ENCODE measurements at regions not wholly inside any gene's neighbourhood (a gene's known extent, or its start where the extent isn't known, plus 50 kb on each side); places are given as distances from the start of the nearest gene placed in this dataset.

DNA sequence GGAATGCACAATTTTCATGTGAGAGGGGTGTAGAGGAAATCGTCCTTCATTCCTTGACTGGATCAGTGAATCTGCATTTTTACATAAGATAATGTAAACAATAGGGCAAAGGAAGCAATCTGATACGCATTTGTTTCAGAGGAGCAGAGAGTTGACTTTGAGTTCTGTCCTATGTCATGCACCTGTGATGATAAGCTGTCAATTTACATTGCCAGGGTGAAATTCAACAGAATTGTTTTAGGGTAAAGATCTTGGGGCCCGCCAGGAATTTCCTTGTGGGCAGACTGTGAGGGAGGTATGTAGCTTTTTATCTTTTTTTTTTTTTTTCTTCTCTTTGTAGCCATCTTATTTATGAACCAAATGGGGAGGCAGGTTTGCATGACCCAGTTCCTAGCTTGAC lies 58.3 kb upstream of the LARP1 start:
- no peaks in the 10 kb centered on the region for H3K27me3 ChIP-seq (ENCODE audit: control insufficient read depth, insufficient read depth, low read length)
- H3K36me3 ChIP-seq (ENCODE audit: control insufficient read depth, insufficient read depth, low read length): no peaks in the 10 kb centered on the region
- H3K9me3 ChIP-seq (ENCODE audit: control insufficient read depth, insufficient read depth, low read depth, low read length): no peaks in the 10 kb centered on the region
- POLR2A ChIA-PET: interaction anchor here (0.5 kb wide), 1 partner anchor 14 kb away, joined by 15 read pairs; no protein-coding TSS in a partner anchor
- no peak for ATAC-seq
- no peak overlapping the region for H3K4me3 ChIP-seq (ENCODE audit: low read depth in 2 of 2, low read length in 2 of 2)
- CTCF ChIA-PET: interaction anchor here (0.6 kb wide), 2 partner anchors 19 to 26 kb away, joined by 3 read pairs; no protein-coding TSS in a partner anchor
- DNase-seq (ENCODE audit: low read depth, low spot score): no peak
- in situ Hi-C loops (cut with HindIII; ENCODE audit: low pct_unique_long_range_greater_than_20kb, low sequenced_read_pairs) (no loop called here), intact Hi-C loops (cut with micrococcal nuclease; ENCODE audit: unreplicated experiment) (no loop called here)
- BruUV-seq (replicated peaks): no TSS peak
- H3K27ac ChIP-seq (ENCODE audit: low read length): no peak overlapping the region
- TF ChIP-seq POLR2AphosphoS5 (IDR thresholded peaks at IDR 0.05; ENCODE audit: low read depth, low read length) (no peak), CTCF (IDR thresholded peaks at IDR 0.05) (no peak), REST (IDR thresholded peaks at IDR 0.05; ENCODE audit: insufficient read depth in 1 of 2, low read depth in 2 of 2, low read length in 1 of 2) (no peak), SIN3A (IDR thresholded peaks at IDR 0.05; ENCODE audit: borderline replicate concordance, insufficient read depth, low read depth, low read length) (no peak)
- H3K4me1 ChIP-seq (ENCODE audit: control insufficient read depth, insufficient read depth, low read length): peaks cover 11% of the 10 kb centered on the region

DNA sequence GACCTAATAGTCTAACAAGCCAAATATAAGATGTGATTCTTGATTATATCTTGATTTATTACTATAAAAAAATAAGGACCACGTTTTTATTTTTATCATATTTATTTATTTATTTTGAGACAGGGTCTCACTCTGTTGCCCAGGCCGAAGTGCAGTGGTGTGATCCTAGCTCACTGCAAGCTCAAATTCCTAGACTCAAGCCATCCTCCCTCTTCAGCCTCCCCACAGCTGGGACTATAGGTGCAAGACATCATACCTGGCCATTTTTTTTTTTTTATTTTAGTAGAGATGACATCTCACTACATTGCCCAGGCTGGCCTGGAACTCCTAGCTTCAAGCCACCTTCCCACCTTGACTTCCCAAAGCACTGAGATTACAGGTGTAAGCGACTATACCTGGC lies 61.0 kb upstream of the LARP1 start:
- in situ Hi-C loops (cut with HindIII; ENCODE audit: low pct_unique_long_range_greater_than_20kb, low sequenced_read_pairs) (no loop called here), intact Hi-C loops (cut with micrococcal nuclease; ENCODE audit: unreplicated experiment) (no loop called here)
- H3K4me3 ChIP-seq (ENCODE audit: low read depth in 2 of 2, low read length in 2 of 2): no peak overlapping the region
- H3K36me3 ChIP-seq (ENCODE audit: control insufficient read depth, insufficient read depth, low read length): no peaks in the 10 kb centered on the region
- H3K27me3 ChIP-seq (ENCODE audit: control insufficient read depth, insufficient read depth, low read length): no peaks in the 10 kb centered on the region
- DNase-seq (ENCODE audit: low read depth, low spot score) (no peak), ATAC-seq (no peak)
- ChIA-PET POLR2A (interaction anchor here (0.6 kb wide), 1 partner anchor 36 kb away, joined by 5 read pairs; no protein-coding TSS in a partner anchor), CTCF (no interaction called here)
- no peak overlapping the region for H3K27ac ChIP-seq (ENCODE audit: low read length)
- H3K4me1 ChIP-seq (ENCODE audit: control insufficient read depth, insufficient read depth, low read length): peaks cover 4% of the 10 kb centered on the region; the same call in 1 of the 2 replicates
- no peak for TF ChIP-seq REST (IDR thresholded peaks at IDR 0.05; ENCODE audit: insufficient read depth in 1 of 2, low read depth in 2 of 2, low read length in 1 of 2)
- no peak for TF ChIP-seq SIN3A (IDR thresholded peaks at IDR 0.05; ENCODE audit: borderline replicate concordance, insufficient read depth, low read depth, low read length)
- TF ChIP-seq TCF7L2 (IDR thresholded peaks at IDR 0.05; ENCODE audit: low read depth, low read length): no peak
- no peak for TF ChIP-seq CTCF (IDR thresholded peaks at IDR 0.05)
- no peak for TF ChIP-seq POLR2AphosphoS5 (IDR thresholded peaks at IDR 0.05; ENCODE audit: low read depth, low read length)
- no peaks in the 10 kb centered on the region for H3K9me3 ChIP-seq (ENCODE audit: control insufficient read depth, insufficient read depth, low read depth, low read length)
- BruUV-seq (replicated peaks): no TSS peak
